HG03097 (cell line): ENCODE measurements at regions not wholly inside any gene's neighbourhood (a gene's known extent, or its start where the extent isn't known, plus 50 kb on each side); places are given as distances from the start of the nearest gene placed in this dataset.

Experiments
- ATAC-seq: cut with Tn5 transposase; IDR thresholded peaks from one replicate; pipeline ENCODE4 v1.9.1; 2021; ENCODE audit not compliant: unreplicated experiment, low FRiP score

GRCh38 chr3:109897734-109898133, 560.4 kb upstream of the DPPA4 start:
- no peak for ATAC-seq

GRCh38 chr3:109899925-109900324, 562.6 kb upstream of the DPPA4 start:
- no peak for ATAC-seq

- ATAC-seq, result no peak
These were observed 563.4 kb upstream of the DPPA4 start for GRCh38 chr3:109900783-109901182.

GRCh38 chr3:109902549-109902948, 565.2 kb upstream of the DPPA4 start:
- ATAC-seq, result no peak

- no peak for ATAC-seq
These were observed 565.8 kb upstream of the DPPA4 start for GRCh38 chr3:109903100-109903499.

GRCh38 chr3:109910772-109911171, 573.4 kb upstream of the DPPA4 start:
- no peak for ATAC-seq

GRCh38 chr3:109918740-109919139, 581.4 kb upstream of the DPPA4 start:
- ATAC-seq, result no peak

- no peak for ATAC-seq
These were observed 583.4 kb upstream of the DPPA4 start for GRCh38 chr3:109920749-109921148.

GRCh38 chr3:109921509-109921908, 584.2 kb upstream of the DPPA4 start:
- ATAC-seq, result no peak

GRCh38 chr3:109922856-109923255, 585.5 kb upstream of the DPPA4 start:
- no peak for ATAC-seq

- no peak for ATAC-seq
These were observed 586.1 kb upstream of the DPPA4 start for GRCh38 chr3:109923431-109923830.

GRCh38 chr3:109924196-109924595, 586.9 kb upstream of the DPPA4 start:
- no peak for ATAC-seq

GRCh38 chr3:109926376-109926775, 589.0 kb upstream of the DPPA4 start:
- no peak for ATAC-seq

GRCh38 chr3:109927161-109927560, 589.8 kb upstream of the DPPA4 start:
- no peak for ATAC-seq

GRCh38 chr3:109927726-109928125, 590.4 kb upstream of the DPPA4 start:
- ATAC-seq, result no peak

- ATAC-seq, result no peak
These were observed 593.2 kb upstream of the DPPA4 start for GRCh38 chr3:109930582-109930981.

GRCh38 chr3:109933576-109933975, 596.2 kb upstream of the DPPA4 start:
- ATAC-seq, result no peak

GRCh38 chr3:109939817-109940216, 602.5 kb upstream of the DPPA4 start:
- no peak for ATAC-seq

GRCh38 chr3:109943181-109943580, 605.8 kb upstream of the DPPA4 start:
- no peak for ATAC-seq

- no peak for ATAC-seq
These were observed 607.5 kb upstream of the DPPA4 start for GRCh38 chr3:109944836-109945235.

GRCh38 chr3:109952924-109953323, 615.6 kb upstream of the DPPA4 start:
- no peak for ATAC-seq

GRCh38 chr3:109963831-109964230, 626.5 kb upstream of the DPPA4 start:
- ATAC-seq, result no peak

- ATAC-seq, result no peak
These were observed 636.4 kb upstream of the DPPA4 start for GRCh38 chr3:109973733-109974132.
